IMR-90 (cell line): ENCODE measurements at regions not wholly inside any gene's neighbourhood (a gene's known extent, or its start where the extent isn't known, plus 50 kb on each side); places are given as distances from the start of the nearest gene placed in this dataset.

Experiments
- ATAC-seq: fragments of 200-7000 bp; cut with Tn5 transposase; 2 replicates; pipeline ENCODE4 v1.9.1; 2020; ENCODE audit warnings: low read depth, mild to moderate bottlenecking, moderate library complexity
- BruUV-seq: library from RNA; stranded (reverse); fragments of 400-500 nt; replicated peaks from 2 replicates; lab custom pipeline; 2021; lab: Mats Ljungman, UMichigan
- CTCF ChIA-PET: fragments of 300-600 bp; formaldehyde crosslinking; extraction: SDS; loops from one replicate; lab custom pipeline; 2021; ENCODE audit warnings: antibody characterized with exemption; lab: Yijun Ruan, JAX
- POLR2A ChIA-PET: fragments of 300-600 bp; sonication (Branson Sonifier 250); formaldehyde crosslinking; loops from one replicate; lab custom pipeline; 2022; ENCODE audit warnings: antibody characterized with exemption; ENCODE audit not compliant: unreplicated experiment; lab: Charles Lee
- DNase-seq: peaks from one replicate; pipeline ENCODE4 v3.0.0; 2013
- H2AFZ ChIP-seq: replicated peaks from 2 replicates; pipeline ENCODE3; 2013; ENCODE audit warnings: low read length, mild to moderate bottlenecking; ENCODE audit not compliant: poor library complexity
- H2AK5ac ChIP-seq: 2 replicates; pipeline ENCODE4 v1.6.1; 2013; ENCODE audit warnings: low read depth, low read length, inconsistent platforms
- H2AK9ac ChIP-seq: replicated peaks from 2 replicates; pipeline ENCODE3; 2013; ENCODE audit warnings: mild to moderate bottlenecking, low read depth, low read length, moderate library complexity; ENCODE audit not compliant: poor library complexity
- H2BK120ac ChIP-seq: 2 replicates; pipeline ENCODE4 v1.6.1; 2013; ENCODE audit warnings: low read depth, low read length, inconsistent platforms
- H2BK15ac ChIP-seq: 3 replicates; pipeline ENCODE4 v1.6.1; 2013; ENCODE audit warnings: low read depth, low read length, inconsistent platforms
- H2BK20ac ChIP-seq: 2 replicates; pipeline ENCODE4 v1.6.1; 2013; ENCODE audit warnings: low read depth, mild to moderate bottlenecking, inconsistent platforms, low read length, moderate library complexity
- H2BK5ac ChIP-seq: 2 replicates; pipeline ENCODE4 v1.6.1; 2013; ENCODE audit warnings: mild to moderate bottlenecking, low read depth, low read length, inconsistent platforms; ENCODE audit not compliant: poor library complexity, severe bottlenecking
- H3K14ac ChIP-seq: replicated peaks from 2 replicates; pipeline ENCODE4 v1.6.1; 2013; ENCODE audit warnings: low read depth, low read length, inconsistent platforms
- H3K18ac ChIP-seq: 2 replicates; pipeline ENCODE4 v1.6.1; 2013; ENCODE audit warnings: low read depth, low read length, control low read depth
- H3K23ac ChIP-seq: 2 replicates; pipeline ENCODE4 v1.6.1; 2013; ENCODE audit warnings: low read depth, low read length, inconsistent platforms
- H3K27ac ChIP-seq: 2 replicates; pipeline ENCODE4 v1.5.1; 2013; ENCODE audit warnings: mild to moderate bottlenecking, control low read depth, low read length; ENCODE audit not compliant: insufficient read depth
- H3K27me3 ChIP-seq: 2 replicates; pipeline ENCODE4 v1.6.1; 2013; ENCODE audit warnings: low read length; ENCODE audit not compliant: control insufficient read depth, insufficient read depth
- H3K36me3 ChIP-seq: 2 replicates; pipeline ENCODE4 v1.6.1; 2013; ENCODE audit warnings: low read length, mixed read lengths; ENCODE audit not compliant: control insufficient read depth, insufficient read depth
- H3K4ac ChIP-seq: 2 replicates; pipeline ENCODE4 v1.6.1; 2013; ENCODE audit warnings: low read depth, low read length, inconsistent platforms
- H3K4me1 ChIP-seq: 2 replicates; pipeline ENCODE4 v1.6.1; 2013; ENCODE audit warnings: low read length, mixed read lengths; ENCODE audit not compliant: control insufficient read depth, insufficient read depth
- H3K4me2 ChIP-seq: 2 replicates; pipeline ENCODE4 v1.6.1; 2013; ENCODE audit warnings: low read depth, mild to moderate bottlenecking, control low read depth, low read length, moderate library complexity
- H3K4me3 ChIP-seq: 2 replicates; pipeline ENCODE4 v1.5.1; 2013; ENCODE audit warnings: low read depth, mild to moderate bottlenecking, control low read depth, low read length, moderate library complexity; ENCODE audit not compliant: insufficient read depth
- H3K56ac ChIP-seq: 2 replicates; pipeline ENCODE4 v1.6.1; 2013; ENCODE audit warnings: low read length, inconsistent platforms; ENCODE audit not compliant: insufficient read depth; ENCODE audit errors: extremely low read depth
- H3K79me1 ChIP-seq, 2 experiments: 2 replicates each; pipeline ENCODE4 v1.6.1; 2013; ENCODE audit warnings: low read length in 2 of 2, inconsistent platforms in 1 of 2, low read depth in 1 of 2
- H3K9ac ChIP-seq: 2 replicates; pipeline ENCODE4 v1.6.1; 2013; ENCODE audit warnings: low read depth, low read length, control low read depth
- H3K9me1 ChIP-seq: 2 replicates; pipeline ENCODE4 v1.6.1; 2013; ENCODE audit warnings: low read length, inconsistent platforms; ENCODE audit not compliant: insufficient read depth
- H3K9me3 ChIP-seq: 2 replicates; pipeline ENCODE4 v1.6.1; 2013; ENCODE audit warnings: low read length; ENCODE audit not compliant: control insufficient read depth, insufficient read depth
- H4K20me1 ChIP-seq: 2 replicates; pipeline ENCODE4 v1.6.1; 2013; ENCODE audit warnings: low read length, inconsistent platforms; ENCODE audit not compliant: insufficient read depth
- H4K5ac ChIP-seq: 2 replicates; pipeline ENCODE4 v1.6.1; 2013; ENCODE audit warnings: mild to moderate bottlenecking, low read depth, low read length, control low read depth
- H4K8ac ChIP-seq, 2 experiments: 2 replicates each; pipeline ENCODE4 v1.6.1; 2013; ENCODE audit warnings: low read depth in 2 of 2, low read length in 2 of 2, control low read depth in 1 of 2, inconsistent platforms in 1 of 2
- H4K91ac ChIP-seq: 2 replicates; pipeline ENCODE4 v1.6.1; 2013; ENCODE audit warnings: low read depth, low read length, inconsistent platforms; ENCODE audit not compliant: insufficient read depth
- BHLHE40 ChIP-seq: fragments of 150-350 bp; IDR thresholded peaks from 2 replicates; pipeline ENCODE4 v1.6.1; 2016; ENCODE audit warnings: mild to moderate bottlenecking, low read depth, low read length
- CEBPB ChIP-seq: IDR thresholded peaks from 2 replicates; pipeline ENCODE4 v1.6.1; 2012; ENCODE audit warnings: low read depth, low read length, improper control_type of control experiment
- CTCF ChIP-seq: conservative IDR thresholded peaks from 2 replicates; pipeline ENCODE4 v1.5.1; 2012; ENCODE audit warnings: mild to moderate bottlenecking, low read depth, low read length, improper control_type of control experiment
- MAFK ChIP-seq: IDR thresholded peaks from 2 replicates; pipeline ENCODE4 v1.6.1; 2012; ENCODE audit warnings: low read depth, low read length, improper control_type of control experiment
- MXI1 ChIP-seq: IDR thresholded peaks from 2 replicates; pipeline ENCODE4 v1.6.1; 2012; ENCODE audit warnings: low read depth, mild to moderate bottlenecking, low read length, moderate library complexity, borderline replicate concordance
- POLR2A ChIP-seq: IDR thresholded peaks from 2 replicates; pipeline ENCODE4 v1.6.1; 2012; ENCODE audit warnings: mild to moderate bottlenecking, low read depth, low read length
- WGBS, 2 experiments: methylation state at CpG; one replicate each; pipeline versions ENCODE4 v1.1.5 to v1.1.7; 2013; ENCODE audit warnings: missing lambda C conversion rate in 2 of 2; ENCODE audit not compliant: insufficient read length in 1 of 2; ENCODE audit errors: extremely low coverage in 2 of 2; 5-methylcytosine and 5-hydroxymethylcytosine counted together
- dilution Hi-C: fragments of 300-500 bp; cut with HindIII; formaldehyde crosslinking; loops from one replicate; pipeline ENCODE4 v1.14.3; 2018; ENCODE audit warnings: low sequenced_read_pairs; ENCODE audit not compliant: unreplicated experiment
- in situ Hi-C: fragments of 300-500 bp; cut with MboI; formaldehyde crosslinking; loops from 3 replicates; pipeline ENCODE4 v1.14.3; 2019; ENCODE audit warnings: low sequenced_read_pairs, inconsistent platforms, mixed read lengths
- intact Hi-C: fragments of 100-400 bp; cut with micrococcal nuclease; formaldehyde crosslinking; loops from 2 replicates; pipeline ENCODE4 v1.10.0; 2022

GRCh38 chr4:149211876-149212275 is 603.8 kb downstream of the IQCM start:
- Histone ChIP-seq H3K14ac (no peak overlapping the region), H2AFZ (no peak overlapping the region), H2AK9ac (no peak overlapping the region), H2BK5ac (no peak overlapping the region), H3K4me1 (no peaks in the 10 kb centered on the region), H4K5ac (no peak overlapping the region), H3K9ac (no peak overlapping the region), H3K9me1 (no peaks in the 10 kb centered on the region), H2BK15ac (no peak overlapping the region), H2AK5ac (no peak overlapping the region), H3K36me3 (no peaks in the 10 kb centered on the region), H3K4me3 (no peak overlapping the region), H2BK120ac (no peak overlapping the region), H3K23ac (no peak overlapping the region), H2BK20ac (no peak overlapping the region), H3K18ac (no peak overlapping the region), H3K27me3 (no peaks in the 10 kb centered on the region), H3K4me2 (no peak overlapping the region; the same call in 1 of the 2 replicates), H3K56ac (no peak overlapping the region), H3K79me1 (no peaks in the 10 kb centered on the region), H3K27ac (no peak overlapping the region), H3K9me3 (no peaks in the 10 kb centered on the region), H3K4ac (no peak overlapping the region), H4K91ac (no peak overlapping the region), H4K8ac (no peak overlapping the region), H4K20me1 (no peaks in the 10 kb centered on the region)
- intact Hi-C loops = no loop called here
- in situ Hi-C loops = no loop called here
- TF ChIP-seq POLR2A (no peak), CTCF (no peak), MAFK (no peak), BHLHE40 (no peak), CEBPB (no peak), MXI1 (no peak)
- DNase-seq (peak; percentile 34), ATAC-seq (peak; percentile 17; the same call in 1 of the 2 replicates)
- no CpG with 5 or more reads among the region's 1 CpG for WGBS, 2 experiments
- BruUV-seq = no TSS peak
- dilution Hi-C loops = no loop called here
- ChIA-PET POLR2A (no interaction called here), CTCF (no interaction called here)
